ENCODE measurements at regions not wholly inside any gene's neighbourhood (a gene's known extent, or its start where the extent isn't known, plus 50 kb on each side); places are given as distances from the start of the nearest gene placed in this dataset.

- no peak for TF ChIP-seq CTCF (IDR thresholded peaks at IDR 0.05)
- no peak for TF ChIP-seq POLR2A (IDR thresholded peaks at IDR 0.05)
These were observed 93.7 kb upstream of the DAP start for GRCh38 chr5:10854506-10855277.
